Calu3 (cell line): ENCODE measurements at regions not wholly inside any gene's neighbourhood (a gene's known extent, or its start where the extent isn't known, plus 50 kb on each side); places are given as distances from the start of the nearest gene placed in this dataset.

Source experiments
- BruUV-seq: library from RNA; stranded (reverse); fragments of 400-500 nt; replicated peaks from 2 replicates; lab custom pipeline; 2021; lab: Mats Ljungman, UMichigan
- CTCF ChIA-PET: fragments of 300-600 bp; sonication (Branson Sonifier 250); formaldehyde crosslinking; loops from one replicate; lab custom pipeline; 2022; ENCODE audit warnings: antibody characterized with exemption; lab: Charles Lee
- DNase-seq: peaks from one replicate; pipeline ENCODE4 v3.0.0; 2022
- H3K27ac Mint-ChIP-seq: one replicate; pipeline ENCODE4 v1.8.0; 2022; ENCODE audit warnings: mixed read lengths; ENCODE audit not compliant: unreplicated experiment
- H3K27me3 Mint-ChIP-seq: one replicate; pipeline ENCODE4 v1.8.0; 2022; ENCODE audit warnings: mixed read lengths; ENCODE audit not compliant: unreplicated experiment
- H3K36me3 Mint-ChIP-seq: one replicate; pipeline ENCODE4 v1.8.0; 2022; ENCODE audit warnings: mild to moderate bottlenecking, moderate library complexity, mixed read lengths; ENCODE audit not compliant: insufficient read depth, unreplicated experiment
- H3K4me1 Mint-ChIP-seq: one replicate; pipeline ENCODE4 v1.8.0; 2022; ENCODE audit warnings: mild to moderate bottlenecking, low read depth, mixed read lengths; ENCODE audit not compliant: unreplicated experiment
- H3K4me3 Mint-ChIP-seq: one replicate; pipeline ENCODE4 v1.8.0; 2022; ENCODE audit warnings: mild to moderate bottlenecking, low read depth, moderate library complexity, mixed read lengths; ENCODE audit not compliant: unreplicated experiment
- H3K9me3 Mint-ChIP-seq: one replicate; pipeline ENCODE4 v1.8.0; 2022; ENCODE audit warnings: low read depth, mixed read lengths; ENCODE audit not compliant: unreplicated experiment
- CTCF ChIP-seq: fragments of 200-600 bp; IDR thresholded peaks from one replicate; pipeline ENCODE4 v1.8.0; 2022; ENCODE audit warnings: antibody characterized with exemption; ENCODE audit not compliant: unreplicated experiment
- intact Hi-C: fragments of 100-400 bp; cut with micrococcal nuclease; formaldehyde crosslinking; loops from one replicate; pipeline ENCODE4 v1.10.0; 2022; ENCODE audit not compliant: unreplicated experiment

- no peak for TF ChIP-seq CTCF
- no peak for DNase-seq
- no TSS peak for BruUV-seq
- CTCF ChIA-PET = no interaction called here
- no peaks in the 10 kb centered on the region for H3K27me3 Mint-ChIP-seq
- no peak overlapping the region for H3K27ac Mint-ChIP-seq
- H3K36me3 Mint-ChIP-seq = no peaks in the 10 kb centered on the region
- no peaks in the 10 kb centered on the region for H3K9me3 Mint-ChIP-seq
- H3K4me3 Mint-ChIP-seq = no peak overlapping the region
- no peaks in the 10 kb centered on the region for H3K4me1 Mint-ChIP-seq
- intact Hi-C loops = no loop called here
Observed at GRCh38 chr1:115456441-115456961, 118.5 kb upstream of the NGF start.

DNA sequence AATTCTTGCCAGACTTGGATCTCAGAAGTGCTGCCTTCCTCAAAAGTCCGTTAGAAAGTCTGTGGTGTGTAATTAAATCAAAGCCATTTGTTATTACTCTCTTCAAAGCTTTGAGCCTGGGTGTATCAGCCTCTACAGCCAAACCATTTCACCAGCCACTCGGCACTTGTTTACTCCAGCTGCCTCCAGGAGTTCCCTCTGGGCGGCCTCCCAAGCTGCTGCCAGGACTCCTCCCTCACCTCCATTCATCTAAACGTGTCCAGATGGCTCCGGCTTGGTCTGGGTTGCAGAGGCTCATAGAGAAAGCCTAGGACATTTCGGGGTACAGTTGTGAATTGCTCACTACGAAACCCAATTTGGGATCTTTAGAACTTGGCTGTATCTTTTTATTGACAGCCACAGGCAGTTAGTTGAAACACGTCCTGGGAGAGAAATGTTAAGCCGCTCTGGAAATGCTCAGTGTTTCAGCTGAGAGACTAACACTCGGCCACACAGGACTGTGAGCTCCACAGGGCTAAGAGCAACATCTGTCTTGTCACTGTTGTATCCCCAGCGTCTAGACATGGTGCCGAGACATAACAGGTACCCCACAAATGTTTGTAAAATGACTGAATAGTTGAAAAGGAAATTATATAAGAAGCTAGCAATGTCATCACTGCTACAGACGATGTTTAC is 116.9 kb upstream of the NGF start:
- intact Hi-C loops = no loop called here
- no peaks in the 10 kb centered on the region for H3K9me3 Mint-ChIP-seq
- H3K27me3 Mint-ChIP-seq = no peaks in the 10 kb centered on the region
- H3K27ac Mint-ChIP-seq = no peak overlapping the region
- no TSS peak for BruUV-seq
- H3K4me3 Mint-ChIP-seq = no peak overlapping the region
- H3K4me1 Mint-ChIP-seq = no peaks in the 10 kb centered on the region
- CTCF ChIA-PET = interaction anchor here (0.7 kb wide), 1 partner anchor 180 kb away, joined by 3 read pairs; no protein-coding TSS in a partner anchor
- no peak for TF ChIP-seq CTCF
- no peaks in the 10 kb centered on the region for H3K36me3 Mint-ChIP-seq
- no peak for DNase-seq

DNA sequence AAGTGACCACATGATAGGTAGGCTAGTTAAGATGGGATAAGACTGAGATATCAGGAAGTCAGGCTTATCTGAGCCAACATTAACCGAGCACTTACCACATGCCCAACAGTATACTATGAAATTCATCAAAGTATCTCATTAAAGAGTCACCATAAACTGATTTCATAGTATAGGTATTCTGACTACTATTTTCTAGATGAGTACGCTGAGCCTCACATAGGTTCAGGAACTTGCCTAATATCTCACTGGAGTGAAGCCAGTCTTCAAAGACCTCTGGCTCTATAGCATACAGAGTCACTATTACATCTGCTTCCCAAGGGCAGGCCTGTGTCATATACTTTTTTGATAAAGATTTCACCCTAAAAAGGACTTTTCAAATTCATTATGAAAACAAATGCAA is 115.6 kb upstream of the NGF start:
- CTCF ChIA-PET = no interaction called here
- H3K4me1 Mint-ChIP-seq = peaks cover 3% of the 10 kb centered on the region
- no peaks in the 10 kb centered on the region for H3K36me3 Mint-ChIP-seq
- no peaks in the 10 kb centered on the region for H3K27me3 Mint-ChIP-seq
- intact Hi-C loops = no loop called here
- no TSS peak for BruUV-seq
- no peak overlapping the region for H3K27ac Mint-ChIP-seq
- no peak for TF ChIP-seq CTCF
- H3K9me3 Mint-ChIP-seq = no peaks in the 10 kb centered on the region
- H3K4me3 Mint-ChIP-seq = no peak overlapping the region
- no peak for DNase-seq

DNA sequence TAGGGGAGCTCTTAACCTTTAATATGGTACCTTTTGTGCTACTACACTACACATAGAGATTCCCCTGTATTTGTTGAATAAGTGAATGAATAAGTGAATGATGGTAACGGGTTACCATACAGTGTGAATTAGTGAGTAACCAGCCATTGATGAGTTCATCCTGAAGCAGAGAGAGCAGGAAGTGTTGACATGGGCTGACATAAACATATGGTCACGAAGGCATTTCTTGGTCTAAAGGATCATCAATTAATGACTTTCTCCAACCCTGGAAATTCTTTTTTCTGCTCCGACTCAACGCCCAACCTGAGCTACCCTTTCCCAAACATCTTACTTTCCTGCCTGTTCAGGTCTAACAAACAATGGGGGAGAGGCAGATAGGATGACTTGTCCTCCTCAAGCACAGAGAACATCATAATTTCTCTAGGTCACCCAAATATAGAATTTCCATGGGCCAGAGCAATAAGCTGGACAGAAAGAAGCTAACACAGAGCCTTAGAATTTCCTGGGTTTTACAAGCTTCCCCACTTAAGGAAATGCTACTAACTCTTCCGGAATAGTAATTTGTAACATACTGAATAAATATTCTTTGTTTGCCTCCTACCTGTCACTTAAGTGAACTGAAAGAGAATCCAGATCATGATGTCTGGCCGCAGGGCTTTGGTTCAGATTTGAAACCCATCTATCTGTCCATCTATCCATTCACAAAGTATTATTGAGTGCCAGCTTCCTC is 114.7 kb upstream of the NGF start:
- no peaks in the 10 kb centered on the region for H3K9me3 Mint-ChIP-seq
- DNase-seq = no peak
- no peaks in the 10 kb centered on the region for H3K36me3 Mint-ChIP-seq
- no TSS peak for BruUV-seq
- no peak overlapping the region for H3K4me3 Mint-ChIP-seq
- no peak overlapping the region for H3K27ac Mint-ChIP-seq
- CTCF ChIA-PET = no interaction called here
- TF ChIP-seq CTCF = no peak
- intact Hi-C loops = no loop called here
- peaks cover 12% of the 10 kb centered on the region for H3K4me1 Mint-ChIP-seq
- no peaks in the 10 kb centered on the region for H3K27me3 Mint-ChIP-seq
